ENCODE measurements at regions not wholly inside any gene's neighbourhood (a gene's known extent, or its start where the extent isn't known, plus 50 kb on each side); places are given as distances from the start of the nearest gene placed in this dataset.
A peak's percentile ranks its signal among the peaks of the same experiment; 100 is the strongest.

GRCh38 chr6:91281901-91282300 lies 695.0 kb upstream of the MAP3K7 start:
- H3K36me3 Mint-ChIP-seq (ENCODE audit: unreplicated experiment): no peaks in the 10 kb centered on the region
- H3K27me3 Mint-ChIP-seq (ENCODE audit: unreplicated experiment): peaks cover 1% of the 10 kb centered on the region
- no peak for TF ChIP-seq CTCF (IDR thresholded peaks at IDR 0.05; ENCODE audit: partially characterized antibody, unreplicated experiment)
- H3K27ac Mint-ChIP-seq (ENCODE audit: unreplicated experiment): no peak overlapping the region
- no peak for DNase-seq
- H3K4me3 Mint-ChIP-seq (ENCODE audit: unreplicated experiment): no peak overlapping the region
- H3K4me1 Mint-ChIP-seq (ENCODE audit: low read depth, unreplicated experiment): no peaks in the 10 kb centered on the region
- no peaks in the 10 kb centered on the region for H3K9me3 Mint-ChIP-seq (ENCODE audit: unreplicated experiment)

GRCh38 chr6:91280494-91280830 lies 693.6 kb upstream of the MAP3K7 start:
- Mint-ChIP-seq H3K27me3 (ENCODE audit: unreplicated experiment) (peaks cover 1% of the 10 kb centered on the region), H3K4me1 (ENCODE audit: low read depth, unreplicated experiment) (no peaks in the 10 kb centered on the region), H3K9me3 (ENCODE audit: unreplicated experiment) (peaks cover 1% of the 10 kb centered on the region), H3K4me3 (ENCODE audit: unreplicated experiment) (no peak overlapping the region), H3K27ac (ENCODE audit: unreplicated experiment) (no peak overlapping the region), H3K36me3 (ENCODE audit: unreplicated experiment) (no peaks in the 10 kb centered on the region)
- DNase-seq: no peak
- TF ChIP-seq CTCF (IDR thresholded peaks at IDR 0.05; ENCODE audit: partially characterized antibody, unreplicated experiment): no peak

GRCh38 chr6:91279740-91280493 lies 693.0 kb upstream of the MAP3K7 start:
- TF ChIP-seq CTCF (IDR thresholded peaks at IDR 0.05; ENCODE audit: partially characterized antibody, unreplicated experiment): no peak
- H3K27me3 Mint-ChIP-seq (ENCODE audit: unreplicated experiment): peaks cover 1% of the 10 kb centered on the region

GRCh38 chr6:91278416-91278815 lies 691.5 kb upstream of the MAP3K7 start:
- Mint-ChIP-seq H3K4me3 (ENCODE audit: unreplicated experiment) (no peak overlapping the region), H3K4me1 (ENCODE audit: low read depth, unreplicated experiment) (no peaks in the 10 kb centered on the region), H3K27ac (ENCODE audit: unreplicated experiment) (no peak overlapping the region), H3K9me3 (ENCODE audit: unreplicated experiment) (peaks cover 1% of the 10 kb centered on the region), H3K27me3 (ENCODE audit: unreplicated experiment) (peaks cover 4% of the 10 kb centered on the region), H3K36me3 (ENCODE audit: unreplicated experiment) (no peaks in the 10 kb centered on the region)
- DNase-seq: no peak
- no peak for TF ChIP-seq CTCF (IDR thresholded peaks at IDR 0.05; ENCODE audit: partially characterized antibody, unreplicated experiment)

More at GRCh38 chr6:91279740-91280493, 693.0 kb upstream of the MAP3K7 start:
- Mint-ChIP-seq H3K9me3 (ENCODE audit: unreplicated experiment) (peaks cover 1% of the 10 kb centered on the region), H3K4me1 (ENCODE audit: low read depth, unreplicated experiment) (no peaks in the 10 kb centered on the region), H3K4me3 (ENCODE audit: unreplicated experiment) (no peak overlapping the region), H3K27ac (ENCODE audit: unreplicated experiment) (no peak overlapping the region), H3K36me3 (ENCODE audit: unreplicated experiment) (no peaks in the 10 kb centered on the region)
- DNase-seq: no peak

- TF ChIP-seq CTCF (IDR thresholded peaks at IDR 0.05; ENCODE audit: partially characterized antibody, unreplicated experiment): peak; percentile 37
- Mint-ChIP-seq H3K27ac (ENCODE audit: unreplicated experiment) (no peak overlapping the region), H3K36me3 (ENCODE audit: unreplicated experiment) (no peaks in the 10 kb centered on the region), H3K9me3 (ENCODE audit: unreplicated experiment) (peaks cover 1% of the 10 kb centered on the region), H3K4me1 (ENCODE audit: low read depth, unreplicated experiment) (no peaks in the 10 kb centered on the region), H3K27me3 (ENCODE audit: unreplicated experiment) (peaks cover 4% of the 10 kb centered on the region), H3K4me3 (ENCODE audit: unreplicated experiment) (no peak overlapping the region)
- no peak for DNase-seq
Measured at GRCh38 chr6:91276315-91276714, 689.4 kb upstream of the MAP3K7 start.

Data from glutamatergic neuron (in vitro differentiated cells).